HCT116 (cell line): ENCODE measurements at regions not wholly inside any gene's neighbourhood (a gene's known extent, or its start where the extent isn't known, plus 50 kb on each side); places are given as distances from the start of the nearest gene placed in this dataset.

Source experiments
- ATAC-seq: fragments of 200-7000 bp; cut with Tn5 transposase; 2 replicates; pipeline ENCODE4 v1.9.1; 2020; ENCODE audit warnings: mild to moderate bottlenecking, moderate library complexity
- BruUV-seq: library from RNA; stranded (reverse); fragments of 400-500 nt; replicated peaks from 2 replicates; lab custom pipeline; 2021; lab: Mats Ljungman, UMichigan
- CTCF ChIA-PET: fragments of 300-600 bp; sonication (Branson Sonifier 250); formaldehyde crosslinking; loops from one replicate; lab custom pipeline; 2021; ENCODE audit warnings: antibody characterized with exemption; lab: Charles Lee
- POLR2A ChIA-PET: fragments of 300-600, 350-600 bp; sonication (Branson Sonifier 250); formaldehyde crosslinking; loops from one replicate; lab custom pipeline; 2021; ENCODE audit warnings: antibody characterized with exemption; lab: Charles Lee
- RAD21 ChIA-PET, 2 experiments: fragments of 300-600 bp; sonication (Branson Sonifier 250); formaldehyde crosslinking; loops; one replicate each; lab custom pipeline; 2023; ENCODE audit warnings: low total read pairs in 2 of 2; ENCODE audit not compliant: uncharacterized antibody in 2 of 2, unreplicated experiment in 2 of 2, low non-redundant PET in 1 of 2; lab: Charles Lee
- DNase-seq: peaks from one replicate; pipeline ENCODE4 v3.0.0-alpha.2; 2010; ENCODE audit warnings: low read depth, low spot score
- H2AFZ ChIP-seq: fragments of 200-600 bp; shearing (Covaris generic), sonication (generic); 2 replicates; pipeline ENCODE4 v1.6.1; 2017; ENCODE audit warnings: low read depth, mixed run types, mixed read lengths, antibody characterized with exemption, low read length; ENCODE audit not compliant: poor library complexity, severe bottlenecking
- H3K27ac ChIP-seq: 2 replicates; pipeline ENCODE4 v1.5.1; 2012; ENCODE audit warnings: low read depth, low read length
- H3K27me3 ChIP-seq: fragments of 200-600 bp; sonication (generic); 2 replicates; pipeline ENCODE4 v1.6.1; 2016; ENCODE audit warnings: mixed run types, low read length, mixed read lengths; ENCODE audit not compliant: insufficient read depth
- H3K36me3 ChIP-seq, 2 experiments: fragments of 200-500 bp in 1 of 2; fragments of 200-600 bp in 1 of 2; sonication (Bioruptor generic) in 1 of 2; sonication (generic) in 1 of 2; 2 replicates each; pipeline versions ENCODE4 v1.5.1 to v1.6.1; 2014 to 2016; ENCODE audit warnings: low read length in 2 of 2, inconsistent platforms in 1 of 2, mixed read lengths in 1 of 2, mixed run types in 1 of 2; ENCODE audit not compliant: insufficient read depth in 2 of 2, control insufficient read depth in 1 of 2
- H3K4me1 ChIP-seq, 2 experiments: fragments of 200-600 bp in 1 of 2; sonication (generic) in 1 of 2; 2 replicates each; pipeline versions ENCODE4 v1.5.1 to v1.6.1; 2012 to 2017; ENCODE audit warnings: low read length in 2 of 2, inconsistent platforms in 1 of 2, mild to moderate bottlenecking in 1 of 2, mixed read lengths in 1 of 2, mixed run types in 1 of 2, moderate library complexity in 1 of 2; ENCODE audit not compliant: insufficient read depth in 2 of 2, control insufficient read depth in 1 of 2
- H3K4me2 ChIP-seq: fragments of 200-600 bp; sonication (generic); 2 replicates; pipeline ENCODE4 v1.6.1; 2017; ENCODE audit warnings: mixed run types, low read length, mixed read lengths
- H3K4me3 ChIP-seq, 2 experiments: fragments of 200-600 bp in 1 of 2; sonication (generic) in 1 of 2; replicated peaks in 1 of 2; 2 replicates each; pipeline ENCODE4 v1.5.1; 2011 to 2016; ENCODE audit warnings: low read length in 2 of 2, control low read depth in 1 of 2, low read depth in 1 of 2, mild to moderate bottlenecking in 1 of 2, mixed read lengths in 1 of 2, mixed run types in 1 of 2
- H3K79me2 ChIP-seq: fragments of 200-600 bp; sonication (generic); 2 replicates; pipeline ENCODE4 v1.6.1; 2017; ENCODE audit warnings: mild to moderate bottlenecking, mixed run types, low read length, moderate library complexity, mixed read lengths; ENCODE audit not compliant: insufficient read depth
- H3K9ac ChIP-seq: fragments of 200-600 bp; sonication (generic); 2 replicates; pipeline ENCODE4 v1.6.1; 2016; ENCODE audit warnings: low read length, mixed read lengths
- H3K9me2 ChIP-seq: fragments of 200-600 bp; sonication (generic), shearing (Covaris generic); 2 replicates; pipeline ENCODE4 v1.6.1; 2017; ENCODE audit warnings: mixed run types, mild to moderate bottlenecking, moderate library complexity; ENCODE audit not compliant: insufficient read depth
- H3K9me3 ChIP-seq, 2 experiments: fragments of 200-500 bp in 1 of 2; fragments of 200-600 bp in 1 of 2; sonication (Bioruptor generic) in 1 of 2; sonication (generic) in 1 of 2; 2 replicates each; pipeline ENCODE4 v1.6.1; 2014 to 2017; ENCODE audit warnings: low read length in 2 of 2, mixed read lengths in 2 of 2, inconsistent platforms in 1 of 2, low read depth in 1 of 2, mild to moderate bottlenecking in 1 of 2, mixed run types in 1 of 2, moderate library complexity in 1 of 2; ENCODE audit not compliant: control insufficient read depth in 1 of 2, insufficient read depth in 1 of 2
- H4K20me1 ChIP-seq: fragments of 200-600 bp; sonication (generic), shearing (Covaris generic); 2 replicates; pipeline ENCODE4 v1.6.1; 2017; ENCODE audit warnings: mixed run types, mild to moderate bottlenecking, moderate library complexity; ENCODE audit not compliant: insufficient read depth
- CBX3 ChIP-seq: IDR thresholded peaks from 2 replicates; pipeline ENCODE4 v1.6.1; 2012; ENCODE audit warnings: low read depth
- CTCF ChIP-seq, 3 experiments: fragments of 200-600 bp in 1 of 3; sonication (generic) in 1 of 3; IDR thresholded peaks in 2 of 3; conservative IDR thresholded peaks in 1 of 3; 2 replicates each; pipeline ENCODE4 v1.5.1; 2012 to 2017; ENCODE audit warnings: low read depth in 2 of 3, low read length in 2 of 3, antibody characterized with exemption in 1 of 3, borderline replicate concordance in 1 of 3, control low read depth in 1 of 3, mild to moderate bottlenecking in 1 of 3, mixed read lengths in 1 of 3, mixed run types in 1 of 3, moderate library complexity in 1 of 3; ENCODE audit not compliant: insufficient read depth in 1 of 3
- EGR1 ChIP-seq: IDR thresholded peaks from 2 replicates; pipeline ENCODE4 v1.6.1; 2012; ENCODE audit warnings: low read depth
- FOSL1 ChIP-seq: IDR thresholded peaks from 2 replicates; pipeline ENCODE4 v1.6.1; 2012; ENCODE audit warnings: low read depth
- JUND ChIP-seq: IDR thresholded peaks from 2 replicates; pipeline ENCODE4 v1.6.1; 2012
- MAX ChIP-seq: IDR thresholded peaks from 2 replicates; pipeline ENCODE4 v1.6.1; 2012
- REST ChIP-seq: IDR thresholded peaks from 2 replicates; pipeline ENCODE4 v1.6.1; 2012; ENCODE audit warnings: low read depth
- SIN3A ChIP-seq: IDR thresholded peaks from 2 replicates; pipeline ENCODE4 v1.6.1; 2012; ENCODE audit warnings: low read depth
- TCF7L2 ChIP-seq: IDR thresholded peaks from 2 replicates; pipeline ENCODE4 v1.7.0; 2011; ENCODE audit warnings: borderline replicate concordance, inconsistent platforms; ENCODE audit not compliant: insufficient read depth, insufficient read length; ENCODE audit errors: extremely low read depth
- YY1 ChIP-seq: IDR thresholded peaks from 2 replicates; pipeline ENCODE4 v1.6.1; 2011; ENCODE audit warnings: low read length, low read depth, moderate library complexity, mild to moderate bottlenecking; ENCODE audit not compliant: insufficient replicate concordance; ENCODE audit errors: extremely low read depth
- ZFX ChIP-seq: fragments of 450-650 bp; IDR thresholded peaks from 2 replicates; pipeline ENCODE4 v1.6.1; 2017
- intact Hi-C: fragments of 100-400 bp; cut with micrococcal nuclease; formaldehyde crosslinking; loops from 2 replicates; pipeline ENCODE4 v1.10.0; 2022

GRCh38 chr18:29080946-29081345, 904.0 kb upstream of the CDH2 start:
- no peaks in the 10 kb centered on the region for H3K9me3 ChIP-seq
- no peak overlapping the region for H3K4me2 ChIP-seq
- POLR2A ChIA-PET, result interaction anchor here (0.9 kb wide), 1 partner anchor 19 kb away, joined by 3 read pairs; no protein-coding TSS in a partner anchor
- DNase-seq (no peak), ATAC-seq (no peak)
- no peaks in the 10 kb centered on the region for H3K4me1 ChIP-seq
- no peak overlapping the region for H3K4me3 ChIP-seq
- RAD21 ChIA-PET, result no interaction called here
- CTCF ChIA-PET, result no interaction called here
- no peak for TF ChIP-seq MAX
- TF ChIP-seq ZFX, result no peak
- no peak for TF ChIP-seq CBX3
- TF ChIP-seq SIN3A, result no peak
- no peak for TF ChIP-seq YY1
- no peak for TF ChIP-seq TCF7L2
- TF ChIP-seq CTCF (IDR thresholded peaks at IDR 0.05 in 2 of 3, conservative IDR thresholded peaks at IDR 0.05 in 1 of 3; ENCODE audit: borderline replicate concordance in 1 of 3, insufficient read depth in 1 of 3, low read depth in 2 of 3, low read length in 2 of 3), result no peak
- no peak for TF ChIP-seq JUND
- no peak for TF ChIP-seq FOSL1
- TF ChIP-seq REST, result no peak
- no peak for TF ChIP-seq EGR1
- H4K20me1 ChIP-seq, result no peaks in the 10 kb centered on the region
- H3K27ac ChIP-seq, result no peak overlapping the region
- H3K9ac ChIP-seq, result no peak overlapping the region
- H2AFZ ChIP-seq, result no peak overlapping the region
- no peaks in the 10 kb centered on the region for H3K9me2 ChIP-seq
- intact Hi-C loops, result no loop called here
- BruUV-seq, result no TSS peak
- H3K79me2 ChIP-seq, result no peaks in the 10 kb centered on the region
- no peaks in the 10 kb centered on the region for H3K27me3 ChIP-seq
- H3K36me3 ChIP-seq, result no peaks in the 10 kb centered on the region
